Endothelial cell of umbilical vein (primary cell): ENCODE measurements at regions not wholly inside any gene's neighbourhood (a gene's known extent, or its start where the extent isn't known, plus 50 kb on each side); places are given as distances from the start of the nearest gene placed in this dataset.

ENCODE experiments used
- BruUV-seq: library from RNA; stranded (reverse); fragments of 400-500 nt; replicated peaks from 2 replicates; lab custom pipeline; 2021; lab: Mats Ljungman, UMichigan
- CTCF ChIA-PET: fragments of 300-600, 350-600 bp; sonication (Branson Sonifier 250); formaldehyde crosslinking; loops from one replicate; lab custom pipeline; 2021; ENCODE audit warnings: antibody characterized with exemption, inconsistent platforms; lab: Charles Lee
- POLR2A ChIA-PET: fragments of 300-600, 350-600 bp; sonication (Branson Sonifier 250); formaldehyde crosslinking; loops from one replicate; lab custom pipeline; 2021; ENCODE audit warnings: antibody characterized with exemption, inconsistent platforms; lab: Charles Lee
- DNase-seq: peaks from one replicate; pipeline ENCODE4 v3.0.0-alpha.2; 2011; ENCODE audit warnings: low read depth, low spot score
- FAIRE-seq: peaks from 2 replicates; lab custom pipeline; 2011; peaks lifted over from hg19 to GRCh38; lab: Jason Lieb, UNC
- H2AFZ ChIP-seq: 2 replicates; pipeline ENCODE4 v1.6.0; 2012; ENCODE audit warnings: low read depth, low read length, control low read depth, inconsistent platforms
- H3K27ac ChIP-seq: 2 replicates; pipeline ENCODE4 v1.5.1; 2011; ENCODE audit warnings: low read depth, mild to moderate bottlenecking, control low read depth, low read length, moderate library complexity; ENCODE audit not compliant: insufficient read depth
- H3K27me3 ChIP-seq, 2 experiments: 2 replicates each; pipeline versions ENCODE4 v1.6.0 to v1.6.1; 2011; ENCODE audit warnings: low read length in 2 of 2, mixed read lengths in 1 of 2; ENCODE audit not compliant: control insufficient read depth in 2 of 2, insufficient read depth in 2 of 2
- H3K36me3 ChIP-seq, 2 experiments: 2 replicates in 1 of 2; 3 replicates in 1 of 2; pipeline ENCODE4 v1.5.1; 2011; ENCODE audit warnings: low read length in 2 of 2, mild to moderate bottlenecking in 1 of 2, moderate library complexity in 1 of 2; ENCODE audit not compliant: control insufficient read depth in 2 of 2, insufficient read depth in 2 of 2; ENCODE audit errors: extremely low read depth in 1 of 2
- H3K4me1 ChIP-seq: 3 replicates; pipeline ENCODE4 v1.5.1; 2011; ENCODE audit warnings: mild to moderate bottlenecking, low read length; ENCODE audit not compliant: control insufficient read depth, insufficient read depth; ENCODE audit errors: extremely low read depth
- H3K4me2 ChIP-seq: 2 replicates; pipeline ENCODE4 v1.6.1; 2011; ENCODE audit warnings: low read length, control low read depth, mixed read lengths; ENCODE audit not compliant: insufficient read depth
- H3K4me3 ChIP-seq, 3 experiments: fragments of 200-600 bp in 1 of 3; sonication (generic), shearing (Covaris generic) in 1 of 3; replicated peaks in 1 of 3; 2 replicates each; pipeline ENCODE4 v1.5.1; 2011 to 2016; ENCODE audit warnings: control low read depth in 3 of 3, low read length in 3 of 3, mild to moderate bottlenecking in 2 of 3, inconsistent platforms in 1 of 3, low read depth in 1 of 3, moderate library complexity in 1 of 3; ENCODE audit not compliant: insufficient read depth in 1 of 3
- H3K79me2 ChIP-seq: 2 replicates; pipeline ENCODE4 v1.6.0; 2012; ENCODE audit warnings: low read length, inconsistent platforms; ENCODE audit not compliant: control insufficient read depth, insufficient read depth
- H3K9ac ChIP-seq: replicated peaks from 2 replicates; pipeline ENCODE3; 2011; ENCODE audit warnings: low read length, control low read depth; ENCODE audit not compliant: insufficient read depth; ENCODE audit errors: extremely low read depth
- H3K9me1 ChIP-seq: replicated peaks from 3 replicates; pipeline ENCODE4 v1.6.0; 2011; ENCODE audit warnings: mild to moderate bottlenecking, low read length; ENCODE audit not compliant: control insufficient read depth, insufficient read depth; ENCODE audit errors: extremely low read depth
- H3K9me3 ChIP-seq: replicated peaks from 2 replicates; pipeline ENCODE4 v1.5.1; 2012; ENCODE audit warnings: low read length, inconsistent platforms; ENCODE audit not compliant: control insufficient read depth, insufficient read depth
- H4K20me1 ChIP-seq: replicated peaks from 2 replicates; pipeline ENCODE3; 2011; ENCODE audit warnings: mild to moderate bottlenecking, low read length; ENCODE audit not compliant: control insufficient read depth, insufficient read depth; ENCODE audit errors: extremely low read depth
- EZH2 ChIP-seq: IDR thresholded peaks from 2 replicates; pipeline ENCODE4 v1.6.1; 2012; ENCODE audit warnings: borderline replicate concordance, low read depth, mild to moderate bottlenecking, moderate library complexity, low read length, inconsistent platforms; ENCODE audit not compliant: severe bottlenecking
- FOS ChIP-seq: IDR thresholded peaks from 2 replicates; pipeline ENCODE4 v1.6.1; 2011; ENCODE audit warnings: mild to moderate bottlenecking, low read length, moderate library complexity, borderline replicate concordance; ENCODE audit not compliant: insufficient read depth
- GATA2 ChIP-seq: IDR thresholded peaks from 2 replicates; pipeline ENCODE4 v1.7.0; 2011; ENCODE audit warnings: low read depth, mild to moderate bottlenecking, moderate library complexity, mixed read lengths, low read length; ENCODE audit not compliant: insufficient read length, insufficient read depth
- JUN ChIP-seq: IDR thresholded peaks from 2 replicates; pipeline ENCODE4 v1.6.1; 2011; ENCODE audit warnings: borderline replicate concordance, low read depth; ENCODE audit not compliant: insufficient read length, insufficient read depth
- MYC ChIP-seq: IDR thresholded peaks from one replicate; pipeline ENCODE4 v1.6.1; 2011; ENCODE audit warnings: mild to moderate bottlenecking, low read depth, low read length
- POLR2AphosphoS5 ChIP-seq: IDR thresholded peaks from 2 replicates; pipeline ENCODE4 v1.6.1; 2012; ENCODE audit warnings: low read depth, mild to moderate bottlenecking, control low read depth, low read length, moderate library complexity; ENCODE audit not compliant: insufficient read depth
- dilution Hi-C: fragments of 300-500 bp; cut with MboI; formaldehyde crosslinking; loops from one replicate; pipeline ENCODE4 v1.15.0; 2019; ENCODE audit warnings: low sequenced_read_pairs; ENCODE audit not compliant: extremely low pct_ligation_motif_present
- intact Hi-C: fragments of 100-400 bp; cut with micrococcal nuclease; formaldehyde crosslinking; loops from one replicate; pipeline ENCODE4 v1.10.0; 2022
- TF ChIP-seq, protein P1 (sequence below): IDR thresholded peaks from 2 replicates; pipeline ENCODE4 v1.6.1; 2011; ENCODE audit not compliant: insufficient read depth, insufficient read length
- TF ChIP-seq, protein P2 (sequence below), 2 donors: IDR thresholded peaks; 1 replicate in 1 of 2; 2 replicates in 1 of 2; pipeline ENCODE4 v1.5.1; 2011; ENCODE audit warnings: low read length in 2 of 2, mild to moderate bottlenecking in 2 of 2, moderate library complexity in 2 of 2, control low read depth in 1 of 2, inconsistent platforms in 1 of 2, low read depth in 1 of 2; ENCODE audit not compliant: insufficient read depth in 1 of 2; ENCODE audit errors: extremely low read depth in 1 of 2

DNA sequence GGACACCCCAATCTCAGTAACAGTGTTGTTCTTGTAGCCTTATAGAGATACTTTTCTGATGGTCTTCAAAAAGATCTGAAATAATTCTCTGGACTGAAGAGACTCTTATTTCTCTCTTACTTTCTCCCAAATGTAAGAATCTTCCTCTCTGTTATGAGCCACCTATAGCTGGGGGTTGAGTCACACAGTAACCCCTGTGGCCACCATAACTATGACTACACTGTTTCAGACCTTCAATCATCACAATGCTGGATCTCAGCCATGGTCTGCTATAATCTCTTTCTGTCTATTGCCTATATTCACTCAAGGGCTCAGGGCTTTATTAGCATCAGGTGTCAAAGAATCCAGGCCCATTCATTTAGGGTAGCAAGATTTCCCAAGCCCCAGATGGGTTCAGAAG, 436.9 kb downstream of the KDM5D start:
- H3K9ac ChIP-seq, result no peak overlapping the region
- no peak overlapping the region for H3K4me2 ChIP-seq
- dilution Hi-C loops, result no loop called here
- H4K20me1 ChIP-seq, result no peaks in the 10 kb centered on the region
- no peaks in the 10 kb centered on the region for H3K27me3 ChIP-seq
- FAIRE-seq, result no peak
- H3K4me3 ChIP-seq, result no peak overlapping the region
- H2AFZ ChIP-seq, result no peak overlapping the region
- DNase-seq, result no peak
- no TSS peak for BruUV-seq
- TF ChIP-seq GATA2 (no peak), MYC (no peak), JUN (no peak), POLR2AphosphoS5 (no peak), FOS (no peak), EZH2 (no peak)
- TF ChIP-seq, protein P1, sequence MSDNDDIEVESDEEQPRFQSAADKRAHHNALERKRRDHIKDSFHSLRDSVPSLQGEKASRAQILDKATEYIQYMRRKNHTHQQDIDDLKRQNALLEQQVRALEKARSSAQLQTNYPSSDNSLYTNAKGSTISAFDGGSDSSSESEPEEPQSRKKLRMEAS, result no peak
- TF ChIP-seq, protein P2, sequence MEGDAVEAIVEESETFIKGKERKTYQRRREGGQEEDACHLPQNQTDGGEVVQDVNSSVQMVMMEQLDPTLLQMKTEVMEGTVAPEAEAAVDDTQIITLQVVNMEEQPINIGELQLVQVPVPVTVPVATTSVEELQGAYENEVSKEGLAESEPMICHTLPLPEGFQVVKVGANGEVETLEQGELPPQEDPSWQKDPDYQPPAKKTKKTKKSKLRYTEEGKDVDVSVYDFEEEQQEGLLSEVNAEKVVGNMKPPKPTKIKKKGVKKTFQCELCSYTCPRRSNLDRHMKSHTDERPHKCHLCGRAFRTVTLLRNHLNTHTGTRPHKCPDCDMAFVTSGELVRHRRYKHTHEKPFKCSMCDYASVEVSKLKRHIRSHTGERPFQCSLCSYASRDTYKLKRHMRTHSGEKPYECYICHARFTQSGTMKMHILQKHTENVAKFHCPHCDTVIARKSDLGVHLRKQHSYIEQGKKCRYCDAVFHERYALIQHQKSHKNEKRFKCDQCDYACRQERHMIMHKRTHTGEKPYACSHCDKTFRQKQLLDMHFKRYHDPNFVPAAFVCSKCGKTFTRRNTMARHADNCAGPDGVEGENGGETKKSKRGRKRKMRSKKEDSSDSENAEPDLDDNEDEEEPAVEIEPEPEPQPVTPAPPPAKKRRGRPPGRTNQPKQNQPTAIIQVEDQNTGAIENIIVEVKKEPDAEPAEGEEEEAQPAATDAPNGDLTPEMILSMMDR (IDR thresholded peaks at IDR 0.05; ENCODE audit: extremely low read depth in 1 of 2, insufficient read depth in 1 of 2, low read depth in 1 of 2, low read length in 2 of 2), result no peak
- no peaks in the 10 kb centered on the region for H3K9me3 ChIP-seq
- no peaks in the 10 kb centered on the region for H3K36me3 ChIP-seq
- POLR2A ChIA-PET, result no interaction called here
- no peaks in the 10 kb centered on the region for H3K9me1 ChIP-seq
- CTCF ChIA-PET, result no interaction called here
- H3K79me2 ChIP-seq, result no peaks in the 10 kb centered on the region
- intact Hi-C loops, result no loop called here
- H3K4me1 ChIP-seq, result no peaks in the 10 kb centered on the region
- no peak overlapping the region for H3K27ac ChIP-seq
